ENCODE measurements at regions not wholly inside any gene's neighbourhood (a gene's known extent, or its start where the extent isn't known, plus 50 kb on each side); places are given as distances from the start of the nearest gene placed in this dataset.

DNA sequence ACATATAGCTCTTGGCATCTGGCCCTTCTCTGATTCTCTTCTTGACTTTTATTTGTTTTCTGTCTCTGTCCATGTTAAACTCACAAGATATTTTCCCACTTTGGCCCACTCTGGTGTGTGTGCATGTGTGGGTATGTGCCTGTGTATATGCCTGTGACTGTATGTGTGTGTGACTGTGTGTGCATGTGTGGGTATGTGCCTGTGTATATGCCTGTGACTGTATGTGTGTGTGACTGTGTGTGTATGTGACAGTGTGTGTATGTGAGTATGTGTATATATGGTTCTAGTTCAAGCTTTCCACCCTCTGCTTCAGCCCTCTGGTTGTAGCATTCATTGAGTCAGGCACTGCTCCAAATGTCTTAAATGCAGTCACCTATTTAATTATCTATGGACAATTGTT, 88.6 kb upstream of the GGTLC1 start:
- H3K27ac ChIP-seq (ENCODE audit: low read depth in 1 of 2, low read length in 2 of 2) = no peak overlapping the region
- POLR2A ChIA-PET = no interaction called here
- CTCF ChIA-PET = no interaction called here
- DNase-seq (no peak), ATAC-seq (ENCODE audit: poor library complexity) (no peak)
- no peaks in the 10 kb centered on the region for H3K4me1 ChIP-seq (ENCODE audit: insufficient read depth, low read length)
- no peak overlapping the region for H3K4me3 ChIP-seq (ENCODE audit: low read length)
- intact Hi-C loops (cut with DNase I, micrococcal nuclease) = no loop called here
- H3K9me3 ChIP-seq (ENCODE audit: control insufficient read depth in 1 of 2, insufficient read depth in 1 of 2, low read length in 2 of 2) = no peaks in the 10 kb centered on the region
- Mint-ChIP-seq H3K4me3 (no peak overlapping the region), H3K4me1 (ENCODE audit: low read depth) (peaks cover 7% of the 10 kb centered on the region), H3K27me3 (no peaks in the 10 kb centered on the region), H3K27ac (no peak overlapping the region), H3K9me3 (no peaks in the 10 kb centered on the region), H3K36me3 (ENCODE audit: low read depth) (no peaks in the 10 kb centered on the region)
- no peaks in the 10 kb centered on the region for H3K36me3 ChIP-seq (ENCODE audit: insufficient read depth, low read length)
- TF ChIP-seq CTCF (IDR thresholded peaks at IDR 0.05) = no peak
- H3K27me3 ChIP-seq (ENCODE audit: control insufficient read depth in 1 of 2, insufficient read depth in 2 of 2, low read length in 2 of 2) = no peaks in the 10 kb centered on the region

- no peaks in the 10 kb centered on the region for H3K27me3 ChIP-seq (ENCODE audit: control insufficient read depth in 1 of 2, insufficient read depth in 2 of 2, low read length in 2 of 2)
- ChIA-PET POLR2A (no interaction called here), CTCF (no interaction called here)
- H3K4me3 ChIP-seq (ENCODE audit: low read length) = no peak overlapping the region
- H3K36me3 ChIP-seq (ENCODE audit: insufficient read depth, low read length) = no peaks in the 10 kb centered on the region
- intact Hi-C loops (cut with DNase I, micrococcal nuclease) = no loop called here
- H3K4me1 Mint-ChIP-seq (ENCODE audit: low read depth) = peaks cover 25% of the 10 kb centered on the region
- no peak overlapping the region for H3K4me3 Mint-ChIP-seq
- no peak for TF ChIP-seq CTCF (IDR thresholded peaks at IDR 0.05)
- H3K4me1 ChIP-seq (ENCODE audit: insufficient read depth, low read length) = peaks cover 10% of the 10 kb centered on the region
- H3K36me3 Mint-ChIP-seq (ENCODE audit: low read depth) = peaks cover 16% of the 10 kb centered on the region
- H3K9me3 ChIP-seq (ENCODE audit: control insufficient read depth in 1 of 2, insufficient read depth in 1 of 2, low read length in 2 of 2) = peaks cover 8 to 14% of the 10 kb centered on the region in 2 experiments
- H3K27ac Mint-ChIP-seq = no peak overlapping the region
- ATAC-seq (ENCODE audit: poor library complexity) = no peak
- no peak overlapping the region for H3K27ac ChIP-seq (ENCODE audit: low read depth in 1 of 2, low read length in 2 of 2)
- H3K27me3 Mint-ChIP-seq = no peaks in the 10 kb centered on the region
- DNase-seq = no peak
- H3K9me3 Mint-ChIP-seq = peaks cover 11% of the 10 kb centered on the region
Observed at GRCh38 chr20:24070679-24071078, 82.1 kb upstream of the GGTLC1 start.

- Histone ChIP-seq H3K9me3 (ENCODE audit: control insufficient read depth in 1 of 2, insufficient read depth in 1 of 2, low read length in 2 of 2) (peaks cover 8 to 9% of the 10 kb centered on the region in 2 experiments), H3K27me3 (ENCODE audit: control insufficient read depth in 1 of 2, insufficient read depth in 2 of 2, low read length in 2 of 2) (no peaks in the 10 kb centered on the region), H3K4me3 (ENCODE audit: low read length) (peak overlapping the region; percentile 13), H3K27ac (ENCODE audit: low read depth in 1 of 2, low read length in 2 of 2) (peak overlapping the region in 1 of 2 donors; percentile 2), H3K36me3 (ENCODE audit: insufficient read depth, low read length) (no peaks in the 10 kb centered on the region), H3K4me1 (ENCODE audit: insufficient read depth, low read length) (peaks cover 12% of the 10 kb centered on the region)
- POLR2A ChIA-PET = interaction anchor here (0.6 to 1.9 kb wide), 6 partner anchors 11 to 39 kb away, joined by 3 to 20 read pairs (median 4); no protein-coding TSS in a partner anchor
- peak in 11 of 14 experiments; percentile 17 to 58 (median 38) for DNase-seq
- Mint-ChIP-seq H3K9me3 (peaks cover 8% of the 10 kb centered on the region), H3K4me1 (ENCODE audit: low read depth) (peaks cover 21% of the 10 kb centered on the region), H3K27me3 (no peaks in the 10 kb centered on the region), H3K4me3 (peak overlapping the region; percentile 88), H3K27ac (peak overlapping the region; percentile 85), H3K36me3 (ENCODE audit: low read depth) (peaks cover 11% of the 10 kb centered on the region)
- CTCF ChIA-PET = no interaction called here
- ATAC-seq (ENCODE audit: poor library complexity) = peak; percentile 94
- intact Hi-C loops (cut with DNase I, micrococcal nuclease) = loop anchor here in 1 of 2 experiments (2.0 to 10.0 kb wide), 2 partner anchors 39 to 59 kb away; no protein-coding TSS in a partner anchor
- no peak for TF ChIP-seq CTCF (IDR thresholded peaks at IDR 0.05)
Observed at GRCh38 chr20:24066076-24066700, 77.6 kb upstream of the GGTLC1 start.

Measured in CD4-positive, alpha-beta T cell (primary cell).